Smooth muscle cell (in vitro differentiated cells): ENCODE measurements at regions not wholly inside any gene's neighbourhood (a gene's known extent, or its start where the extent isn't known, plus 50 kb on each side); places are given as distances from the start of the nearest gene placed in this dataset.

Source experiments
- DNase-seq: peaks from one replicate; lab custom pipeline; 2025; ENCODE audit not compliant: unreplicated experiment; lab: John Stamatoyannopoulos, UW
- H2AFZ ChIP-seq: fragments of 200-600 bp; sonication (generic); 2 replicates; pipeline ENCODE4 v1.6.0; 2016; ENCODE audit warnings: antibody characterized with exemption, low read depth, mild to moderate bottlenecking
- H3F3A ChIP-seq: fragments of 200-600 bp; sonication (generic); 2 replicates; pipeline ENCODE4 v1.6.0; 2017; ENCODE audit warnings: antibody characterized with exemption, low read depth
- H3K27ac ChIP-seq: fragments of 200-600 bp; sonication (generic); 2 replicates; pipeline ENCODE4 v1.5.1; 2016; ENCODE audit warnings: low read depth, mild to moderate bottlenecking
- H3K27me3 ChIP-seq: fragments of 200-600 bp; sonication (generic); 2 replicates; pipeline ENCODE4 v1.6.1; 2016; ENCODE audit warnings: low read depth, mild to moderate bottlenecking
- H3K36me3 ChIP-seq: fragments of 200-600 bp; sonication (generic); 2 replicates; pipeline ENCODE4 v1.5.1; 2016; ENCODE audit warnings: low read depth
- H3K4me1 ChIP-seq: fragments of 200-600 bp; sonication (generic); 2 replicates; pipeline ENCODE4 v1.5.1; 2016; ENCODE audit warnings: low read depth
- H3K4me2 ChIP-seq: fragments of 200-600 bp; sonication (generic); 2 replicates; pipeline ENCODE4 v1.6.0; 2016; ENCODE audit warnings: mild to moderate bottlenecking
- H3K4me3 ChIP-seq: fragments of 200-600 bp; sonication (generic); 2 replicates; pipeline ENCODE4 v1.5.1; 2016; ENCODE audit warnings: mild to moderate bottlenecking
- H3K79me2 ChIP-seq: fragments of 200-600 bp; sonication (generic); 2 replicates; pipeline ENCODE4 v1.6.0; 2016; ENCODE audit warnings: low read depth, mild to moderate bottlenecking
- H3K9ac ChIP-seq: fragments of 200-600 bp; sonication (generic); 2 replicates; pipeline ENCODE4 v1.6.0; 2016; ENCODE audit warnings: low read depth
- H3K9me3 ChIP-seq: fragments of 200-600 bp; sonication (generic); replicated peaks from 2 replicates; pipeline ENCODE4 v1.5.1; 2016; ENCODE audit warnings: low read depth
- H4K20me1 ChIP-seq: fragments of 200-600 bp; sonication (generic); 2 replicates; pipeline ENCODE4 v1.6.0; 2016; ENCODE audit warnings: low read depth
- WGBS: methylation state at CpG from one replicate; pipeline ENCODE4 v1.1.7; 2016; ENCODE audit warnings: low lambda C conversion rate; 5-methylcytosine and 5-hydroxymethylcytosine counted together
- TF ChIP-seq, protein P1 (sequence below): fragments of 200-600 bp; sonication (generic); IDR thresholded peaks from 2 replicates; pipeline ENCODE4 v1.5.1; 2017; ENCODE audit warnings: borderline replicate concordance, mild to moderate bottlenecking, antibody characterized with exemption; ENCODE audit not compliant: insufficient read depth, poor library complexity, severe bottlenecking

DNA sequence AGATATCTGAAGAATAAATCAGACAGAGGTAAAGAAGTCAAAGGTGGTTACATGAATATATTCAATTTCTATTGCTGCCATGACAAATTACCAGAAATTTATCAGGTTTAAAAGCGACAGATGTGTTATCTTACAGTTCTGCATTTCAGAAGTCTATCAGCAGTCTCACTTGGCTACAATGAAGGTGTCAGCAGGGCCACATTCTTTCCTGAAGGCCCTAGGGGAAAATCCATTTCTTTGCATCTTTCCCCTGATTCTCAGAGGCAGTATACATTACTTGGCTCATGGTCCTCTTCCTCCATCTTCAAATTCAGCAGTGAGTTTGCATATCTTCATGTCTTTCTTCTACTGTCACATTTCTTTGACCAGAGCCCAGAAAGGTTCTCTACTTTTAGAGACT lies 145.8 kb upstream of the GULP1 start:
- Histone ChIP-seq H3F3A (no peaks in the 10 kb centered on the region), H3K9ac (no peak overlapping the region), H2AFZ (no peak overlapping the region), H3K4me2 (no peak overlapping the region), H3K27ac (no peak overlapping the region), H3K79me2 (no peaks in the 10 kb centered on the region), H4K20me1 (no peaks in the 10 kb centered on the region), H3K27me3 (no peaks in the 10 kb centered on the region), H3K4me1 (no peaks in the 10 kb centered on the region), H3K4me3 (no peak overlapping the region), H3K9me3 (no peaks in the 10 kb centered on the region), H3K36me3 (no peaks in the 10 kb centered on the region)
- 0% methylated on average over 1 of the region's 1 CpG for WGBS
- TF ChIP-seq, protein P1, sequence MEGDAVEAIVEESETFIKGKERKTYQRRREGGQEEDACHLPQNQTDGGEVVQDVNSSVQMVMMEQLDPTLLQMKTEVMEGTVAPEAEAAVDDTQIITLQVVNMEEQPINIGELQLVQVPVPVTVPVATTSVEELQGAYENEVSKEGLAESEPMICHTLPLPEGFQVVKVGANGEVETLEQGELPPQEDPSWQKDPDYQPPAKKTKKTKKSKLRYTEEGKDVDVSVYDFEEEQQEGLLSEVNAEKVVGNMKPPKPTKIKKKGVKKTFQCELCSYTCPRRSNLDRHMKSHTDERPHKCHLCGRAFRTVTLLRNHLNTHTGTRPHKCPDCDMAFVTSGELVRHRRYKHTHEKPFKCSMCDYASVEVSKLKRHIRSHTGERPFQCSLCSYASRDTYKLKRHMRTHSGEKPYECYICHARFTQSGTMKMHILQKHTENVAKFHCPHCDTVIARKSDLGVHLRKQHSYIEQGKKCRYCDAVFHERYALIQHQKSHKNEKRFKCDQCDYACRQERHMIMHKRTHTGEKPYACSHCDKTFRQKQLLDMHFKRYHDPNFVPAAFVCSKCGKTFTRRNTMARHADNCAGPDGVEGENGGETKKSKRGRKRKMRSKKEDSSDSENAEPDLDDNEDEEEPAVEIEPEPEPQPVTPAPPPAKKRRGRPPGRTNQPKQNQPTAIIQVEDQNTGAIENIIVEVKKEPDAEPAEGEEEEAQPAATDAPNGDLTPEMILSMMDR: no peak
- DNase-seq: no peak

DNA sequence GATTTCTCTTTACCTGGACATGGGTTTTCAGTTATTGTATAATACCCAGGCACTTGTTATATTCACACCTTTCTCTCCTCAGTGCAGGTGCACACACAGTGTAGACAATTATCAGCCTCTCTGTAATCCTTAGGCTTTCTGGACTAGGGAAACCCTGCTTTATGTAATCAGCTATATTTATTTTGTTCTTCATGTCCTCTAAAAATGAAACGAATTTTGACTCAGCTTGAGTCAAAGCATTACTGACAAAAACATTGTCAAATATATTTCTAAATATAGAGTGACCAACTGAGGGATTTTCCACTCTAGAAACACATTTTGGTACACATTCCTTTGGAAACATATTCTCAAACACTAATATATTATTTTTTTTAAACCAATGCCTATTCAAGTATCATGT lies 144.8 kb upstream of the GULP1 start:
- no peak overlapping the region for H2AFZ ChIP-seq

DNA sequence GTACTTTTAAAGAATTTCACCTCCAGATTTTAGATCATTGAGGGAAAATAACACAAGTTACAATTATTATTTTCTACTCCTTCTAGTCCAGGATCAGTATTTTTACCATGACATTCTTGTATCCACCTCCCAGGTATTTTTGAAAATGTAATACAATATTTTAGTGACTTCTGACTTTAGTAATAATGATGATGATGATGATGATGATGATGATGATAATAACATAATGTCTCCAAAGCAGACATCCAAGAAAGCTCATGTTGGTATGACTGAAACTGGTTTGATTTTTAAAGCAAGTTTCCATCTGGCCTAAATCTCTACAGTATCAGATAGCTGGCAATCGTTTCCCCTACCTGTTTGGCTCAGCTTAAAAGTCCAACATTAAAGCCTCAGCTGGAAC lies 140.0 kb upstream of the GULP1 start:
- Histone ChIP-seq H3K9me3 (no peaks in the 10 kb centered on the region), H3K9ac (no peak overlapping the region), H3K27ac (no peak overlapping the region), H3K4me1 (no peaks in the 10 kb centered on the region), H3K79me2 (no peaks in the 10 kb centered on the region), H3K4me3 (no peak overlapping the region), H2AFZ (no peak overlapping the region), H3K27me3 (no peaks in the 10 kb centered on the region), H4K20me1 (no peaks in the 10 kb centered on the region), H3K36me3 (no peaks in the 10 kb centered on the region), H3K4me2 (no peak overlapping the region), H3F3A (no peaks in the 10 kb centered on the region)
- WGBS: 95% methylated on average over 1 of the region's 1 CpG
- no peak for DNase-seq
- TF ChIP-seq, protein P1: no peak

More for the DNA sequence above, 144.8 kb upstream of the GULP1 start:
- no peaks in the 10 kb centered on the region for H3K79me2 ChIP-seq
- no peak for DNase-seq
- no peak overlapping the region for H3K4me3 ChIP-seq
- 70% methylated on average over 1 of the region's 1 CpG for WGBS
- H3K27ac ChIP-seq: no peak overlapping the region
- H3K4me2 ChIP-seq: no peak overlapping the region
- H3K9me3 ChIP-seq: no peaks in the 10 kb centered on the region
- H3K36me3 ChIP-seq: no peaks in the 10 kb centered on the region
- H4K20me1 ChIP-seq: no peaks in the 10 kb centered on the region
- no peaks in the 10 kb centered on the region for H3K27me3 ChIP-seq
- H3K4me1 ChIP-seq: no peaks in the 10 kb centered on the region
- no peaks in the 10 kb centered on the region for H3F3A ChIP-seq
- TF ChIP-seq, protein P1: no peak
- no peak overlapping the region for H3K9ac ChIP-seq

DNA sequence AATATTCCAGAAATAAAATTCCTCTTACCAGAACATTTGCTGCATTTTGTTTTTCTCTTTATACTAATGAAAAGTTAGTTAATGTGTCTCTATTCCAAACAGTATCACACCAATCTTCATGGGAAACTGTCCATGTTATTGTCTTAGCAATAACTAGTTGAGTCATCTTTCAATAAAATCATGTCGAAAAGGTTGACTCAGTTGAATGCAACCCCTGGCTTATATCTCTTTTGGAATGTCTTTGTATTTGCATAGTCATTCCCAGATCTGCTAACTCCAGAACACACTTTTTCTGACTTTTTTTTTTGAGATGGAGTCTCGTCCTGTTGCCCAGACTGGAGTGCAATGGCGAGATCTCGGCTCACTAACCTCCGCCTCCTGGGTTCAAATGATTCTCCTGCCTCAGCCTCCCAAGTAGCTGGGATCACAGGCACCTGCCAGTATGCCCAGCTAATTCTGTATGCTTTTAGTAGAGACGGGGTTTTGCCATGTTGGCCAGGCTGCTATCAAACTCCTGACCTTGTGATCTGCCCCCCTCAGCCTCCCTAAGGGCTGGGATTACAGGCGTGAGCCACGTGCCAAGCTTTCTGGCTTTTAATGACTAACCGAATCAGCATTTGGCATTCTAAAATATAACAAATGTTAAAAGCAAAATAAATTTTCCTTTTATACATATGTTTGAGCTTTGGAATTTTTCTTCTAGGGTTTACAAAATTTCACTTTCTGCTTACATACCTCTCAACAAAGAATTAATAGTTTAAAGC lies 133.2 kb upstream of the GULP1 start:
- Histone ChIP-seq H2AFZ (no peak overlapping the region), H3K9me3 (no peaks in the 10 kb centered on the region), H3K27me3 (no peaks in the 10 kb centered on the region), H3K4me3 (no peak overlapping the region), H3F3A (no peaks in the 10 kb centered on the region), H3K27ac (no peak overlapping the region), H3K4me2 (no peak overlapping the region), H3K9ac (no peak overlapping the region), H4K20me1 (no peaks in the 10 kb centered on the region), H3K36me3 (no peaks in the 10 kb centered on the region), H3K4me1 (no peaks in the 10 kb centered on the region), H3K79me2 (no peaks in the 10 kb centered on the region)
- WGBS: 88% methylated on average over 9 of the region's 9 CpGs
- DNase-seq: no peak
- TF ChIP-seq, protein P1: no peak
